ENCODE measurements at regions not wholly inside any gene's neighbourhood (a gene's known extent, or its start where the extent isn't known, plus 50 kb on each side); places are given as distances from the start of the nearest gene placed in this dataset.

DNA sequence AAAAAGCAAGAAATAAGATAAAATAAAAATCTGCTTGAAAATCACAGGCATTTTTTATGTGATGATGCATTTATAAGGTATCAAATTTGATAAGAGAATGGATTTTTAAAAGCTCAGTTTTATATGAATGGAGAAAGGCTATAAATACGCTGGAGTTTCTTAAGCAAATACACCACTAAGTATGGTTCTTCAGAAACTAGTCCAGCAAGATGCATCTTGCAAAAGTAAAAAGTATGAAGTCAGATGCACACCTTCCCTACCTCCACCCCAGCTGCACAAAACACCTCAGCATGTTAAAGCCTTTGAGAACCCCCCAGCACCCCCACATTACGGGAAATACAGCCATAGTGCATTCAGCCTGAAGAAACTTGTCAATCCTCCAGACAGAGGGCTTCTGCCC lies 143.1 kb upstream of the PROX1 start:
- no peak for TF ChIP-seq REST (IDR thresholded peaks at IDR 0.05; ENCODE audit: insufficient read depth in 1 of 2, low read depth in 2 of 2, low read length in 2 of 2)
- no peak for TF ChIP-seq SIN3A (IDR thresholded peaks at IDR 0.05; ENCODE audit: borderline replicate concordance, insufficient read depth, low read length)
- TF ChIP-seq TAF1 (IDR thresholded peaks at IDR 0.05; ENCODE audit: borderline replicate concordance, insufficient read depth, low read length) = no peak
- TF ChIP-seq FOXP2 (optimal IDR thresholded peaks at IDR 0.05; ENCODE audit: borderline replicate concordance, extremely low read depth, extremely low read length, insufficient read depth) = no peak
- TF ChIP-seq POLR2AphosphoS5 (IDR thresholded peaks at IDR 0.05; ENCODE audit: low read depth, low read length) = no peak

- TF ChIP-seq FOXP2 (optimal IDR thresholded peaks at IDR 0.05; ENCODE audit: borderline replicate concordance, extremely low read depth, extremely low read length, insufficient read depth) = no peak
- no peak for TF ChIP-seq REST (IDR thresholded peaks at IDR 0.05; ENCODE audit: insufficient read depth in 1 of 2, low read depth in 2 of 2, low read length in 2 of 2)
- no peak for TF ChIP-seq POLR2AphosphoS5 (IDR thresholded peaks at IDR 0.05; ENCODE audit: low read depth, low read length)
- no peak for TF ChIP-seq SIN3A (IDR thresholded peaks at IDR 0.05; ENCODE audit: borderline replicate concordance, insufficient read depth, low read length)
- TF ChIP-seq TAF1 (IDR thresholded peaks at IDR 0.05; ENCODE audit: borderline replicate concordance, insufficient read depth, low read length) = no peak
Measured at GRCh38 chr1:213852107-213852506, 135.7 kb upstream of the PROX1 start.

- TF ChIP-seq REST (IDR thresholded peaks at IDR 0.05; ENCODE audit: insufficient read depth in 1 of 2, low read depth in 2 of 2, low read length in 2 of 2) (no peak), SIN3A (IDR thresholded peaks at IDR 0.05; ENCODE audit: borderline replicate concordance, insufficient read depth, low read length) (no peak), POLR2AphosphoS5 (IDR thresholded peaks at IDR 0.05; ENCODE audit: low read depth, low read length) (no peak)
Measured at GRCh38 chr1:213858581-213858980, 129.2 kb upstream of the PROX1 start.

DNA sequence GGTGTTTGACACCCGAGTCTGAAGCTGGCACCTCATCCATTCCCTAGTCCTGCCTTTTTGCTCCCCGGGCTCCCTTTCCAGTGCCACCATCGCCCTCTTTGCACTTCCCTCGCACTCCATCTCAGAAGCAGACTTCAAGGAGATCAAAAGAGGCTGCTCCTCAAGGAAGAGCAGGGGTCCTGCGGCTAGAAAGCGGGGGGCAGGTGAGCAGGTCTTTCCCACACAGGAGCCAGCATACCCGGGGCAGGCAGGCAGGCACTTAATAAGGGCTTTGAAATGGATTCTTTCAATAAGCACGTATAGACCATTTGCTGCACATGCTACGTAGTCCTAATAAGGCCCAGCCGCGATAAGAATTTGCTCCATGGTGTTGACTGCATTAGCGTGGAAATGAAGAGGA lies 125.9 kb upstream of the PROX1 start:
- TF ChIP-seq TAF1 (IDR thresholded peaks at IDR 0.05; ENCODE audit: borderline replicate concordance, insufficient read depth, low read length) = no peak
- TF ChIP-seq FOXP2 (optimal IDR thresholded peaks at IDR 0.05; ENCODE audit: borderline replicate concordance, extremely low read depth, extremely low read length, insufficient read depth) = no peak
- TF ChIP-seq REST (IDR thresholded peaks at IDR 0.05; ENCODE audit: insufficient read depth in 1 of 2, low read depth in 2 of 2, low read length in 2 of 2) = no peak
- TF ChIP-seq SIN3A (IDR thresholded peaks at IDR 0.05; ENCODE audit: borderline replicate concordance, insufficient read depth, low read length) = no peak
- no peak for TF ChIP-seq POLR2AphosphoS5 (IDR thresholded peaks at IDR 0.05; ENCODE audit: low read depth, low read length)

- TF ChIP-seq TAF1 (IDR thresholded peaks at IDR 0.05; ENCODE audit: borderline replicate concordance, insufficient read depth, low read length) = no peak
- no peak for TF ChIP-seq FOXP2 (optimal IDR thresholded peaks at IDR 0.05; ENCODE audit: borderline replicate concordance, extremely low read depth, extremely low read length, insufficient read depth)
- TF ChIP-seq POLR2AphosphoS5 (IDR thresholded peaks at IDR 0.05; ENCODE audit: low read depth, low read length) = no peak
- no peak for TF ChIP-seq SIN3A (IDR thresholded peaks at IDR 0.05; ENCODE audit: borderline replicate concordance, insufficient read depth, low read length)
- no peak for TF ChIP-seq REST (IDR thresholded peaks at IDR 0.05; ENCODE audit: insufficient read depth in 1 of 2, low read depth in 2 of 2, low read length in 2 of 2)
Measured at GRCh38 chr1:213864091-213864490, 123.7 kb upstream of the PROX1 start.
